ENCODE measurements at regions not wholly inside any gene's neighbourhood (a gene's known extent, or its start where the extent isn't known, plus 50 kb on each side); places are given as distances from the start of the nearest gene placed in this dataset.

DNA sequence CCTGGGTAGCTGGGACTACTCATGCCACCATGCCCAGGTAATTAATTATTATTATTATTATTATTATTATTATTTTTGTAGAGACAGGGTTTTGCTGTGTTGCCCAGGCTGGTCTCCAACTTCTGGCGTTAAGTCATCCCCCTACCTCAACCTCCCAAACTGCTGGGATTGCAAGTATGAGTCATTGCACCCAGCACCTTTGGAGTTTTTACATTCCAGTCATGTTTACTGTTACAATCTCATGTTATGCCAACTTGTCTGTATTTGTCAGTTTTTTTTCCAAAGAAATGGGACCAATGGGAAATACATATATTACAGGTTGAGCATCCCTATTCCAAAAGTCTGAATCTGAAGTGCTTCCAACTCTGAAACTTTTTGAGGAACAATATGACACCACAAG lies 903.8 kb downstream of the SLC4A3 start:
- no peaks in the 10 kb centered on the region for H3K36me3 ChIP-seq
- DNase-seq: no peak
- intact Hi-C loops (cut with DNase I): no loop called here

DNA sequence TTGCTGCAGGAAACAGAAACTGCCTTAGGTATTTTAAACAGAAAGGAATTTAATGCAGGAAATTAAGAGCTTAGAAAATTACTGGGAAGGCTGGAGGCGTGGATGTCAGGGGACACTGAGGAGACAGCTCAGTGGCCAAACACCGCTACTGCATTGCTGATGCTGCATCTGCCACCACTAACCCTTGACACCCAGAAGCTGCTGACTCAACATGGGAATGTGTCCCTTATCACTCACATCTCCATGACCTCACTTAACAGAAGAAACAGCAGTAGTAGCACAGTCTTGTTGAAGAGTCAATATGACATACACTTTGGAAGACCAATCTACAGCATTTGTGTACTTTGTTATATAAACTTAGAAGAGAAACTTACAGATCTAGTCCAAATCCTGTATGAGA lies 906.1 kb downstream of the SLC4A3 start:
- TF ChIP-seq EP300 (IDR thresholded peaks at IDR 0.05) (no peak), POLR2A (IDR thresholded peaks at IDR 0.05) (no peak)
- TF ChIP-seq, protein P1, sequence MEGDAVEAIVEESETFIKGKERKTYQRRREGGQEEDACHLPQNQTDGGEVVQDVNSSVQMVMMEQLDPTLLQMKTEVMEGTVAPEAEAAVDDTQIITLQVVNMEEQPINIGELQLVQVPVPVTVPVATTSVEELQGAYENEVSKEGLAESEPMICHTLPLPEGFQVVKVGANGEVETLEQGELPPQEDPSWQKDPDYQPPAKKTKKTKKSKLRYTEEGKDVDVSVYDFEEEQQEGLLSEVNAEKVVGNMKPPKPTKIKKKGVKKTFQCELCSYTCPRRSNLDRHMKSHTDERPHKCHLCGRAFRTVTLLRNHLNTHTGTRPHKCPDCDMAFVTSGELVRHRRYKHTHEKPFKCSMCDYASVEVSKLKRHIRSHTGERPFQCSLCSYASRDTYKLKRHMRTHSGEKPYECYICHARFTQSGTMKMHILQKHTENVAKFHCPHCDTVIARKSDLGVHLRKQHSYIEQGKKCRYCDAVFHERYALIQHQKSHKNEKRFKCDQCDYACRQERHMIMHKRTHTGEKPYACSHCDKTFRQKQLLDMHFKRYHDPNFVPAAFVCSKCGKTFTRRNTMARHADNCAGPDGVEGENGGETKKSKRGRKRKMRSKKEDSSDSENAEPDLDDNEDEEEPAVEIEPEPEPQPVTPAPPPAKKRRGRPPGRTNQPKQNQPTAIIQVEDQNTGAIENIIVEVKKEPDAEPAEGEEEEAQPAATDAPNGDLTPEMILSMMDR (IDR thresholded peaks at IDR 0.05): no peak
- H3K36me3 ChIP-seq: no peaks in the 10 kb centered on the region
- intact Hi-C loops (cut with DNase I): no loop called here
- no peak for DNase-seq
- H3K4me1 ChIP-seq (ENCODE audit: insufficient read depth): no peaks in the 10 kb centered on the region
- no peak overlapping the region for H3K27ac ChIP-seq
- no peak overlapping the region for H3K4me3 ChIP-seq
- H3K27me3 ChIP-seq: no peaks in the 10 kb centered on the region
- no peaks in the 10 kb centered on the region for H3K9me3 ChIP-seq
- 82 to 91% (median 89%) methylated on average over 2 of the region's 2 CpGs for WGBS, 3 donors

More for the DNA sequence above, 903.8 kb downstream of the SLC4A3 start:
- no peak overlapping the region for H3K27ac ChIP-seq
- H3K4me3 ChIP-seq: no peak overlapping the region
- H3K4me1 ChIP-seq (ENCODE audit: insufficient read depth): no peaks in the 10 kb centered on the region
- no peaks in the 10 kb centered on the region for H3K9me3 ChIP-seq
- TF ChIP-seq EP300 (IDR thresholded peaks at IDR 0.05) (no peak), POLR2A (IDR thresholded peaks at IDR 0.05) (no peak)
- TF ChIP-seq, protein P1 (IDR thresholded peaks at IDR 0.05): no peak
- no peaks in the 10 kb centered on the region for H3K27me3 ChIP-seq
- 88 to 100% (median 93%) methylated on average over 1 of the region's 1 CpG for WGBS, 3 donors

DNA sequence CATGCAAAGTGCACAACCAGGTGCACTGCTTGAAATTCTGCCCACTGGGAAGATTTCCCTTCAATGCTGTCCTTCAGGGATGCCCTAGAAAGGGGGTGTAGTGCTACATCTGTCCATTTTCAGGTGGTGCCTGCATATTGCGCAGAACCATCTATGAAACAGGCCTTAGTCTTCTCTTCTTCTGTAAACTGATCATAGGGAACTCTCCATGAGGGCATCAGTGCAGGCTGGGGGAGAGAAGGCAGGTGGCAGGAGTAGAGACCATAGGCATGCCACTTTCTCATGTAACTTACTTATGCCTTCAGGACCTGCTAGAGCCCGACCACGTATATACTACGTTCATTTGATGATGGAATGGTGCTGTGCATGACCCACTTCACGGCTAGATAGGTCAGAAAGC lies 912.1 kb downstream of the SLC4A3 start:
- no peak for DNase-seq
- intact Hi-C loops (cut with DNase I): no loop called here
- WGBS, 3 donors: 69 to 84% (median 72%) methylated on average over 5 of the region's 5 CpGs

DNA sequence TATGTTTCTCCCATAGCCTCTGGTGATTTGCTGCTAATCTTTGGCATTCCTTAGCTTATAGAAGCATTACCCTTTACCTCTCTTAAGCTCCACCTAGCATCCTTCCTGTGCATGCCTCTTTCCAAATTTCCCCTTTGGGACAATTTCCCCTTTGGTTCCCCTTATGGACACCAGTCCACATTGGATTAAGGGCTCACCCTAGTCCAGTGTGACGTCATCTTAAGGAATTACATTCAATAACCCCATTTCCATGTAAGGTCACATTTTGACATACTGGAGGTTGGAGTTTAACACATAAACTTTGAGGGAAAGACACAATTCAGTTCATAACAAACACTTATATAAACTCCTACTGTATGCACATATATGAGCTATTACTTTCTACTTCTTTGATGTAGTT lies 916.6 kb downstream of the SLC4A3 start:
- Histone ChIP-seq H3K4me3 (no peak overlapping the region), H3K27ac (no peak overlapping the region), H3K36me3 (no peaks in the 10 kb centered on the region), H3K9me3 (no peaks in the 10 kb centered on the region), H3K27me3 (no peaks in the 10 kb centered on the region), H3K4me1 (ENCODE audit: insufficient read depth) (no peaks in the 10 kb centered on the region)
- no peak for TF ChIP-seq EP300 (IDR thresholded peaks at IDR 0.05)
- TF ChIP-seq, protein P1 (IDR thresholded peaks at IDR 0.05): no peak
- TF ChIP-seq POLR2A (IDR thresholded peaks at IDR 0.05): no peak
- no peak for DNase-seq
- intact Hi-C loops (cut with DNase I): no loop called here
- WGBS, 3 donors: 86 to 90% (median 88%) methylated on average over 1 of the region's 1 CpG

More for the DNA sequence above, 912.1 kb downstream of the SLC4A3 start:
- TF ChIP-seq EP300 (IDR thresholded peaks at IDR 0.05): no peak
- TF ChIP-seq, protein P1 (IDR thresholded peaks at IDR 0.05): no peak
- no peak for TF ChIP-seq POLR2A (IDR thresholded peaks at IDR 0.05)
- H3K27me3 ChIP-seq: no peaks in the 10 kb centered on the region
- H3K9me3 ChIP-seq: no peaks in the 10 kb centered on the region
- no peak overlapping the region for H3K27ac ChIP-seq
- no peaks in the 10 kb centered on the region for H3K36me3 ChIP-seq
- no peaks in the 10 kb centered on the region for H3K4me1 ChIP-seq (ENCODE audit: insufficient read depth)
- H3K4me3 ChIP-seq: no peak overlapping the region
